Neural progenitor cell (in vitro differentiated cells): ENCODE measurements at regions not wholly inside any gene's neighbourhood (a gene's known extent, or its start where the extent isn't known, plus 50 kb on each side); places are given as distances from the start of the nearest gene placed in this dataset.

Experiments
- CTCF ChIP-seq: fragments of 200-600 bp; sonication (generic); IDR thresholded peaks from 2 replicates; pipeline ENCODE4 v1.5.1; 2017; ENCODE audit warnings: antibody characterized with exemption, mild to moderate bottlenecking
- EZH2 ChIP-seq: fragments of 200-600 bp; sonication (generic); IDR thresholded peaks from 2 replicates; pipeline ENCODE4 v1.6.1; 2017; ENCODE audit warnings: antibody characterized with exemption, mild to moderate bottlenecking, moderate library complexity
- EZH2phosphoT487 ChIP-seq: fragments of 200-600 bp; sonication (generic); IDR thresholded peaks from 2 replicates; pipeline ENCODE4 v1.6.1; 2017; ENCODE audit warnings: antibody characterized with exemption

- TF ChIP-seq CTCF (no peak), EZH2 (no peak), EZH2phosphoT487 (no peak)
These were observed 150.0 kb downstream of the VCX3A start for GRCh38 chrX:6384921-6385320.
